OCI-LY7 (cell line): ENCODE measurements at regions not wholly inside any gene's neighbourhood (a gene's known extent, or its start where the extent isn't known, plus 50 kb on each side); places are given as distances from the start of the nearest gene placed in this dataset.

Experiments used
- CTCF ChIP-seq: fragments of 200-600 bp; sonication (generic); conservative IDR thresholded peaks from 2 replicates; pipeline ENCODE4 v1.5.1; 2014; ENCODE audit warnings: mild to moderate bottlenecking, antibody characterized with exemption, low read length, moderate library complexity, mixed read lengths
- EZH2phosphoT487 ChIP-seq: fragments of 200-600 bp; sonication (generic); IDR thresholded peaks from 2 replicates; pipeline ENCODE4 v1.6.1; 2018; ENCODE audit warnings: low read depth, borderline replicate concordance, mild to moderate bottlenecking, mixed run types, antibody characterized with exemption, low read length, moderate library complexity, mixed read lengths

- TF ChIP-seq CTCF (no peak), EZH2phosphoT487 (no peak)
Measured at GRCh38 chr1:21351901-21352300, 61.6 kb upstream of the ECE1 start.
